Superior temporal gyrus (tissue), 1 donor: ENCODE measurements at regions not wholly inside any gene's neighbourhood (a gene's known extent, or its start where the extent isn't known, plus 50 kb on each side); places are given as distances from the start of the nearest gene placed in this dataset.

Experiments used
- DNase-seq: peaks from one replicate; pipeline ENCODE4 v3.0.0-alpha.2; 2016; ENCODE audit errors: extremely low spot score

- no peak for DNase-seq
These were observed 57.0 kb downstream of the PHLDA1 start for GRCh38 chr12:75974323-75975187.

GRCh38 chr12:75971253-75971652 is 60.3 kb downstream of the PHLDA1 start:
- DNase-seq = no peak

GRCh38 chr12:75970310-75970709 is 61.3 kb downstream of the PHLDA1 start:
- no peak for DNase-seq

- no peak for DNase-seq
These were observed 61.8 kb downstream of the PHLDA1 start for GRCh38 chr12:75969768-75970167.

GRCh38 chr12:75965661-75966060 is 65.9 kb downstream of the PHLDA1 start:
- DNase-seq = no peak

GRCh38 chr12:75964150-75964549 is 67.4 kb downstream of the PHLDA1 start:
- no peak for DNase-seq

- no peak for DNase-seq
These were observed 69.7 kb downstream of the PHLDA1 start for GRCh38 chr12:75961878-75962277.

GRCh38 chr12:75960954-75961661 is 70.5 kb downstream of the PHLDA1 start:
- DNase-seq = no peak

GRCh38 chr12:75960086-75960910 is 71.3 kb downstream of the PHLDA1 start:
- DNase-seq = no peak

GRCh38 chr12:75959506-75959905 is 72.1 kb downstream of the PHLDA1 start:
- no peak for DNase-seq

- DNase-seq = no peak
These were observed 72.5 kb downstream of the PHLDA1 start for GRCh38 chr12:75959060-75959459.

- DNase-seq = no peak
These were observed 76.3 kb downstream of the PHLDA1 start for GRCh38 chr12:75955251-75955650.

GRCh38 chr12:75954749-75955148 is 76.8 kb downstream of the PHLDA1 start:
- DNase-seq = no peak

- no peak for DNase-seq
These were observed 77.5 kb downstream of the PHLDA1 start for GRCh38 chr12:75954041-75954440.

- no peak for DNase-seq
These were observed 78.2 kb downstream of the PHLDA1 start for GRCh38 chr12:75953312-75953906.

- no peak for DNase-seq
These were observed 79.9 kb downstream of the PHLDA1 start for GRCh38 chr12:75951399-75952278.

GRCh38 chr12:75947156-75947723 is 84.3 kb downstream of the PHLDA1 start:
- DNase-seq = no peak

- no peak for DNase-seq
These were observed 86.0 kb downstream of the PHLDA1 start for GRCh38 chr12:75945581-75945980.

GRCh38 chr12:75944905-75945432 is 86.6 kb downstream of the PHLDA1 start:
- DNase-seq = no peak
